PC-3 (cell line): ENCODE measurements at regions not wholly inside any gene's neighbourhood (a gene's known extent, or its start where the extent isn't known, plus 50 kb on each side); places are given as distances from the start of the nearest gene placed in this dataset.

Experiments
- CTCF ChIP-seq: fragments of 300-600 bp; sonication (generic); conservative IDR thresholded peaks from 2 replicates; pipeline ENCODE4 v1.5.1; 2017; ENCODE audit warnings: antibody characterized with exemption, low read depth, mild to moderate bottlenecking, low read length
- EZH2 ChIP-seq: fragments of 300-600 bp; sonication (generic); IDR thresholded peaks from one replicate; pipeline ENCODE4 v1.6.1; 2017; ENCODE audit warnings: antibody characterized with exemption, mild to moderate bottlenecking, low read length; ENCODE audit not compliant: unreplicated experiment
- EZH2phosphoT487 ChIP-seq: fragments of 300-600 bp; sonication (generic); IDR thresholded peaks from 2 replicates; pipeline ENCODE4 v1.6.1; 2018; ENCODE audit warnings: mild to moderate bottlenecking, antibody characterized with exemption, low read length, borderline replicate concordance

GRCh38 chr12:89962648-89963047 is 254.0 kb upstream of the ATP2B1 start:
- TF ChIP-seq CTCF (peak; percentile 74), EZH2 (no peak), EZH2phosphoT487 (no peak)
